HepG2 (cell line): ENCODE measurements at regions not wholly inside any gene's neighbourhood (a gene's known extent, or its start where the extent isn't known, plus 50 kb on each side); places are given as distances from the start of the nearest gene placed in this dataset.

Experiments used
- CBX2 ChIP-seq, 2 experiments: fragments of 200-600 bp in 1 of 2; sonication (generic); formaldehyde crosslinking in 1 of 2; IDR thresholded peaks; 2 replicates each; pipeline versions ENCODE4 v1.7.0 to v1.8.1; 2018 to 2022; ENCODE audit warnings: low read depth in 2 of 2, low read length in 1 of 2, mild to moderate bottlenecking in 1 of 2, missing genetic modification reagents in 1 of 2
- EZH2 ChIP-seq: conservative IDR thresholded peaks from 2 replicates; pipeline ENCODE4 v1.6.1; 2012; ENCODE audit warnings: mild to moderate bottlenecking, low read depth, low read length, moderate library complexity
- GLI4 ChIP-seq: sonication (generic); formaldehyde crosslinking; IDR thresholded peaks from 2 replicates; pipeline ENCODE4 v1.5.1; 2020; ENCODE audit warnings: missing genetic modification reagents, mild to moderate bottlenecking, moderate library complexity, borderline replicate concordance
- HDAC6 ChIP-seq: fragments of 200-600 bp; sonication (generic); IDR thresholded peaks from 2 replicates; pipeline ENCODE4 v1.7.0; 2017; ENCODE audit warnings: mild to moderate bottlenecking, antibody characterized with exemption, low read length, low read depth
- RNF2 ChIP-seq: fragments of 450-650 bp; conservative IDR thresholded peaks from 2 replicates; pipeline ENCODE4 v1.6.1; 2016; ENCODE audit warnings: low read depth
- RXRA ChIP-seq: sonication (generic); formaldehyde crosslinking; IDR thresholded peaks from 2 replicates; pipeline ENCODE4 v1.5.1; 2020; ENCODE audit warnings: missing genetic modification reagents
- TAF1 ChIP-seq: sonication (generic); formaldehyde crosslinking; IDR thresholded peaks from 2 replicates; pipeline ENCODE4 v1.4.0; 2020; ENCODE audit warnings: missing genetic modification reagents
- ZNF274 ChIP-seq: sonication (generic); formaldehyde crosslinking; IDR thresholded peaks from 2 replicates; pipeline ENCODE4 v1.5.1; 2020; ENCODE audit warnings: mild to moderate bottlenecking, missing genetic modification reagents
- ZNF33A ChIP-seq: sonication (generic); formaldehyde crosslinking; IDR thresholded peaks from 2 replicates; pipeline ENCODE4 v1.5.1; 2020; ENCODE audit warnings: missing genetic modification reagents, mild to moderate bottlenecking, moderate library complexity, borderline replicate concordance
- TF ChIP-seq, protein P1 (sequence below): sonication (generic); formaldehyde crosslinking; IDR thresholded peaks from 2 replicates; pipeline ENCODE4 v1.8.1; 2023; ENCODE audit warnings: missing genetic modification reagents, inconsistent platforms, borderline replicate concordance
- TF ChIP-seq, protein P2 (sequence below), 2 experiments: IDR thresholded peaks; 2 replicates each; pipeline ENCODE4 v1.6.1; 2011 to 2012; ENCODE audit warnings: low read length in 2 of 2, borderline replicate concordance in 1 of 2, low read depth in 1 of 2, mild to moderate bottlenecking in 1 of 2, moderate library complexity in 1 of 2
- TF ChIP-seq, protein P3 (sequence below): sonication (generic); formaldehyde crosslinking; IDR thresholded peaks from 2 replicates; pipeline ENCODE4 v1.8.1; 2023; ENCODE audit warnings: mild to moderate bottlenecking, missing genetic modification reagents, borderline replicate concordance
- TF ChIP-seq, protein P4 (sequence below): sonication (generic); formaldehyde crosslinking; IDR thresholded peaks from 2 replicates; pipeline ENCODE4 v1.5.0; 2020; ENCODE audit warnings: mild to moderate bottlenecking, missing genetic modification reagents, moderate library complexity
- TF ChIP-seq, protein P5 (sequence below): sonication (generic); formaldehyde crosslinking; IDR thresholded peaks from 2 replicates; pipeline ENCODE4 v1.4.0; 2020; ENCODE audit warnings: missing genetic modification reagents

DNA sequence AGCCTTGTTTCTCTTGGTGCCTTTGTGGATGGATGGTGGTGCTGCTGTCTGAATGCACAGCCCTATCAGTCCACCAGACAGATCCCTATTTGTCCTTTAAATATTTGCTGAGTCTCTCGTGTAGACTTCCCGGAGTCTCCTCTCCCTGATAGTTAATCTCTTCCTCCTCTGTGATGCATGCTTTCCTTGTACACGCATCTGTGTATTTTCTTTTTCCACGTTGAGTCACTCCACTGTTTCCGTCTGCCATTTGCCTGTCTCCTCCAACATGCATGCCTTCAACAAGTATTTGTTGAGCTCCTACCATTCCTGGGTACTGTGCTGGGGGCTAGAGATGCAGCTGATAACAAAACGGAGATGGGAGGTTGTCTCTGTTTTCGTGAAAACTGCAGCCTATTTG is 282.6 kb downstream of the HAPSTR1 start:
- TF ChIP-seq, protein P1, sequence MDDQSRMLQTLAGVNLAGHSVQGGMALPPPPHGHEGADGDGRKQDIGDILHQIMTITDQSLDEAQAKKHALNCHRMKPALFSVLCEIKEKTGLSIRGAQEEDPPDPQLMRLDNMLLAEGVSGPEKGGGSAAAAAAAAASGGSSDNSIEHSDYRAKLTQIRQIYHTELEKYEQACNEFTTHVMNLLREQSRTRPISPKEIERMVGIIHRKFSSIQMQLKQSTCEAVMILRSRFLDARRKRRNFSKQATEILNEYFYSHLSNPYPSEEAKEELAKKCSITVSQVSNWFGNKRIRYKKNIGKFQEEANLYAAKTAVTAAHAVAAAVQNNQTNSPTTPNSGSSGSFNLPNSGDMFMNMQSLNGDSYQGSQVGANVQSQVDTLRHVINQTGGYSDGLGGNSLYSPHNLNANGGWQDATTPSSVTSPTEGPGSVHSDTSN: no peak
- no peak for TF ChIP-seq ZNF274
- TF ChIP-seq, protein P2, sequence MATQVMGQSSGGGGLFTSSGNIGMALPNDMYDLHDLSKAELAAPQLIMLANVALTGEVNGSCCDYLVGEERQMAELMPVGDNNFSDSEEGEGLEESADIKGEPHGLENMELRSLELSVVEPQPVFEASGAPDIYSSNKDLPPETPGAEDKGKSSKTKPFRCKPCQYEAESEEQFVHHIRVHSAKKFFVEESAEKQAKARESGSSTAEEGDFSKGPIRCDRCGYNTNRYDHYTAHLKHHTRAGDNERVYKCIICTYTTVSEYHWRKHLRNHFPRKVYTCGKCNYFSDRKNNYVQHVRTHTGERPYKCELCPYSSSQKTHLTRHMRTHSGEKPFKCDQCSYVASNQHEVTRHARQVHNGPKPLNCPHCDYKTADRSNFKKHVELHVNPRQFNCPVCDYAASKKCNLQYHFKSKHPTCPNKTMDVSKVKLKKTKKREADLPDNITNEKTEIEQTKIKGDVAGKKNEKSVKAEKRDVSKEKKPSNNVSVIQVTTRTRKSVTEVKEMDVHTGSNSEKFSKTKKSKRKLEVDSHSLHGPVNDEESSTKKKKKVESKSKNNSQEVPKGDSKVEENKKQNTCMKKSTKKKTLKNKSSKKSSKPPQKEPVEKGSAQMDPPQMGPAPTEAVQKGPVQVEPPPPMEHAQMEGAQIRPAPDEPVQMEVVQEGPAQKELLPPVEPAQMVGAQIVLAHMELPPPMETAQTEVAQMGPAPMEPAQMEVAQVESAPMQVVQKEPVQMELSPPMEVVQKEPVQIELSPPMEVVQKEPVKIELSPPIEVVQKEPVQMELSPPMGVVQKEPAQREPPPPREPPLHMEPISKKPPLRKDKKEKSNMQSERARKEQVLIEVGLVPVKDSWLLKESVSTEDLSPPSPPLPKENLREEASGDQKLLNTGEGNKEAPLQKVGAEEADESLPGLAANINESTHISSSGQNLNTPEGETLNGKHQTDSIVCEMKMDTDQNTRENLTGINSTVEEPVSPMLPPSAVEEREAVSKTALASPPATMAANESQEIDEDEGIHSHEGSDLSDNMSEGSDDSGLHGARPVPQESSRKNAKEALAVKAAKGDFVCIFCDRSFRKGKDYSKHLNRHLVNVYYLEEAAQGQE (IDR thresholded peaks at IDR 0.05; ENCODE audit: borderline replicate concordance in 1 of 2, low read depth in 1 of 2, low read length in 2 of 2): no peak
- TF ChIP-seq, protein P3, sequence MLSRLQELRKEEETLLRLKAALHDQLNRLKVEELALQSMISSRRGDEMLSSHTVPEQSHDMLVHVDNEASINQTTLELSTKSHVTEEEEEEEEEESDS (CRISPR knock-in tag): no peak
- TF ChIP-seq GLI4 (CRISPR knock-in tag): no peak
- TF ChIP-seq RNF2: no peak
- TF ChIP-seq, protein P4, sequence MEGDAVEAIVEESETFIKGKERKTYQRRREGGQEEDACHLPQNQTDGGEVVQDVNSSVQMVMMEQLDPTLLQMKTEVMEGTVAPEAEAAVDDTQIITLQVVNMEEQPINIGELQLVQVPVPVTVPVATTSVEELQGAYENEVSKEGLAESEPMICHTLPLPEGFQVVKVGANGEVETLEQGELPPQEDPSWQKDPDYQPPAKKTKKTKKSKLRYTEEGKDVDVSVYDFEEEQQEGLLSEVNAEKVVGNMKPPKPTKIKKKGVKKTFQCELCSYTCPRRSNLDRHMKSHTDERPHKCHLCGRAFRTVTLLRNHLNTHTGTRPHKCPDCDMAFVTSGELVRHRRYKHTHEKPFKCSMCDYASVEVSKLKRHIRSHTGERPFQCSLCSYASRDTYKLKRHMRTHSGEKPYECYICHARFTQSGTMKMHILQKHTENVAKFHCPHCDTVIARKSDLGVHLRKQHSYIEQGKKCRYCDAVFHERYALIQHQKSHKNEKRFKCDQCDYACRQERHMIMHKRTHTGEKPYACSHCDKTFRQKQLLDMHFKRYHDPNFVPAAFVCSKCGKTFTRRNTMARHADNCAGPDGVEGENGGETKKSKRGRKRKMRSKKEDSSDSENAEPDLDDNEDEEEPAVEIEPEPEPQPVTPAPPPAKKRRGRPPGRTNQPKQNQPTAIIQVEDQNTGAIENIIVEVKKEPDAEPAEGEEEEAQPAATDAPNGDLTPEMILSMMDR (CRISPR knock-in tag): no peak
- no peak for TF ChIP-seq EZH2
- no peak for TF ChIP-seq RXRA (CRISPR knock-in tag)
- TF ChIP-seq HDAC6: no peak
- TF ChIP-seq ZNF33A (CRISPR knock-in tag): no peak
- TF ChIP-seq, protein P5, sequence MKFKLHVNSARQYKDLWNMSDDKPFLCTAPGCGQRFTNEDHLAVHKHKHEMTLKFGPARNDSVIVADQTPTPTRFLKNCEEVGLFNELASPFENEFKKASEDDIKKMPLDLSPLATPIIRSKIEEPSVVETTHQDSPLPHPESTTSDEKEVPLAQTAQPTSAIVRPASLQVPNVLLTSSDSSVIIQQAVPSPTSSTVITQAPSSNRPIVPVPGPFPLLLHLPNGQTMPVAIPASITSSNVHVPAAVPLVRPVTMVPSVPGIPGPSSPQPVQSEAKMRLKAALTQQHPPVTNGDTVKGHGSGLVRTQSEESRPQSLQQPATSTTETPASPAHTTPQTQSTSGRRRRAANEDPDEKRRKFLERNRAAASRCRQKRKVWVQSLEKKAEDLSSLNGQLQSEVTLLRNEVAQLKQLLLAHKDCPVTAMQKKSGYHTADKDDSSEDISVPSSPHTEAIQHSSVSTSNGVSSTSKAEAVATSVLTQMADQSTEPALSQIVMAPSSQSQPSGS: no peak
- no peak for TF ChIP-seq CBX2 (IDR thresholded peaks at IDR 0.05; ENCODE audit: low read depth, low read length)
- TF ChIP-seq CBX2 (CRISPR knock-in tag; IDR thresholded peaks at IDR 0.05; ENCODE audit: low read depth): no peak
- no peak for TF ChIP-seq TAF1 (CRISPR knock-in tag)
